RWPE2 (cell line): ENCODE measurements at regions not wholly inside any gene's neighbourhood (a gene's known extent, or its start where the extent isn't known, plus 50 kb on each side); places are given as distances from the start of the nearest gene placed in this dataset.

Experiments used
- ATAC-seq: fragments of 200-7000 bp; cut with Tn5 transposase; 3 replicates; pipeline ENCODE4 v1.9.1; 2021; ENCODE audit warnings: low read depth
- DNase-seq: peaks from one replicate; pipeline ENCODE4 v3.0.0-alpha.2; 2020; ENCODE audit warnings: low spot score
- H3K27ac ChIP-seq: fragments of 450-650 bp; 2 replicates; pipeline ENCODE4 v1.5.1; 2017; ENCODE audit warnings: mild to moderate bottlenecking; ENCODE audit not compliant: poor library complexity, severe bottlenecking
- H3K27me3 ChIP-seq: fragments of 250-450 bp; sonication (Bioruptor Pico); 2 replicates; pipeline ENCODE4 v1.5.1; 2021; ENCODE audit warnings: mild to moderate bottlenecking, moderate library complexity; ENCODE audit not compliant: insufficient read depth, poor library complexity, severe bottlenecking
- H3K36me3 ChIP-seq: fragments of 250-450 bp; sonication (Bioruptor Pico); 2 replicates; pipeline ENCODE4 v1.5.1; 2020; ENCODE audit warnings: low read depth, mild to moderate bottlenecking, moderate library complexity
- H3K4me1 ChIP-seq: fragments of 250-450 bp; sonication (Bioruptor Pico); 2 replicates; pipeline ENCODE4 v1.5.1; 2021; ENCODE audit warnings: mild to moderate bottlenecking, moderate library complexity; ENCODE audit not compliant: insufficient read depth, poor library complexity, severe bottlenecking
- H3K4me3 ChIP-seq: fragments of 250-450 bp; sonication (Bioruptor Pico); 2 replicates; pipeline ENCODE4 v1.5.1; 2021; ENCODE audit warnings: mild to moderate bottlenecking, moderate library complexity; ENCODE audit not compliant: severe bottlenecking
- H3K9me3 ChIP-seq: fragments of 250-450 bp; sonication (Bioruptor Pico); 2 replicates; pipeline ENCODE4 v1.5.1; 2021; ENCODE audit warnings: mild to moderate bottlenecking, moderate library complexity; ENCODE audit not compliant: severe bottlenecking
- CTCF ChIP-seq: fragments of 450-650 bp; IDR thresholded peaks from one replicate; pipeline ENCODE4 v1.5.1; 2017; ENCODE audit warnings: mild to moderate bottlenecking, moderate library complexity; ENCODE audit not compliant: poor library complexity, severe bottlenecking

- Histone ChIP-seq H3K27ac (no peak overlapping the region), H3K27me3 (no peaks in the 10 kb centered on the region), H3K36me3 (no peaks in the 10 kb centered on the region), H3K9me3 (peaks cover 34% of the 10 kb centered on the region), H3K4me3 (no peak overlapping the region), H3K4me1 (no peaks in the 10 kb centered on the region)
- DNase-seq (no peak), ATAC-seq (no peak)
- TF ChIP-seq CTCF, result no peak
Observed at GRCh38 chr7:22645418-22646181, 81.4 kb upstream of the IL6 start.

- no peaks in the 10 kb centered on the region for H3K36me3 ChIP-seq
- H3K4me1 ChIP-seq, result no peaks in the 10 kb centered on the region
- TF ChIP-seq CTCF, result no peak
- H3K4me3 ChIP-seq, result no peak overlapping the region
- DNase-seq (no peak), ATAC-seq (no peak)
- peaks cover 34% of the 10 kb centered on the region for H3K9me3 ChIP-seq
- H3K27ac ChIP-seq, result no peak overlapping the region
- no peaks in the 10 kb centered on the region for H3K27me3 ChIP-seq
Observed at GRCh38 chr7:22642454-22642853, 84.5 kb upstream of the IL6 start.

- Histone ChIP-seq H3K4me3 (no peak overlapping the region), H3K9me3 (peaks cover 16% of the 10 kb centered on the region), H3K36me3 (no peaks in the 10 kb centered on the region), H3K27ac (no peak overlapping the region), H3K4me1 (no peaks in the 10 kb centered on the region), H3K27me3 (no peaks in the 10 kb centered on the region)
- DNase-seq (no peak), ATAC-seq (no peak)
- no peak for TF ChIP-seq CTCF
Observed at GRCh38 chr7:22640269-22640668, 86.7 kb upstream of the IL6 start.

GRCh38 chr7:22639396-22639795 lies 87.6 kb upstream of the IL6 start:
- H3K27me3 ChIP-seq, result no peaks in the 10 kb centered on the region
- TF ChIP-seq CTCF, result no peak
- no peaks in the 10 kb centered on the region for H3K4me1 ChIP-seq
- H3K27ac ChIP-seq, result no peak overlapping the region
- H3K9me3 ChIP-seq, result peaks cover 14% of the 10 kb centered on the region
- ATAC-seq, result no peak
- DNase-seq, result no peak
- H3K36me3 ChIP-seq, result no peaks in the 10 kb centered on the region
- H3K4me3 ChIP-seq, result no peak overlapping the region

GRCh38 chr7:22635349-22635748 lies 91.7 kb upstream of the IL6 start:
- Histone ChIP-seq H3K9me3 (no peaks in the 10 kb centered on the region), H3K4me3 (no peak overlapping the region), H3K27ac (no peak overlapping the region), H3K36me3 (no peaks in the 10 kb centered on the region), H3K27me3 (no peaks in the 10 kb centered on the region), H3K4me1 (no peaks in the 10 kb centered on the region)
- TF ChIP-seq CTCF, result no peak
- ATAC-seq (no peak), DNase-seq (no peak)
